ENCODE measurements at regions not wholly inside any gene's neighbourhood (a gene's known extent, or its start where the extent isn't known, plus 50 kb on each side); places are given as distances from the start of the nearest gene placed in this dataset.

DNA sequence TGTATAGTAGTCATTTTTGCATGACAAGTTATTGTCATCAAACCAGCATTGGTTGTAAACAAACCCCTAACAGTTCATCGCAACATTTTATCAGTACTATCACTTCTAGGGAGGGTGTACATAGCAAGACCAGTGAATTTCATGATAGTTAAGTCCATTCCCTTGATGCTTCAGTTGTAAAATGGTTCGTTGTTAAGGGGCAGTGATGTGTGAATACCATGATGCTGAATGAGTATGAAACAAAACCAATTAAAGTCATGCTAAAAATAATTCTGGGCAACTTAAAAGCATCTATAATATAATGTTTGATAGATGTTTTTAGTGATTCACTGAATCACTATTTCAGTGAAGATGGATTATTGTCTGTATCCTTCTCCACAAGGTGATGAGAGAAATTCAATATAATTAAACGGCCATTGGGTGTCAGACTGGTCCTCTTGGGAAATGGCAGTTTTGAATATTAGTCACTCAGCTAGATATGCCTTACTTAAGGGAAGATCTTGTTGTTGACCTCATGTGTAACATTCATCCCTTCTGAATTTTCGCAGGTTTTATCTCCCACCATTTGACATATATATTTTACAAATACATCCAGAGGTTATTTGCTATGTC lies 742.2 kb upstream of the TMPRSS15 start:
- TF ChIP-seq POLR2A (IDR thresholded peaks at IDR 0.05): no peak
- TF ChIP-seq, protein P1, sequence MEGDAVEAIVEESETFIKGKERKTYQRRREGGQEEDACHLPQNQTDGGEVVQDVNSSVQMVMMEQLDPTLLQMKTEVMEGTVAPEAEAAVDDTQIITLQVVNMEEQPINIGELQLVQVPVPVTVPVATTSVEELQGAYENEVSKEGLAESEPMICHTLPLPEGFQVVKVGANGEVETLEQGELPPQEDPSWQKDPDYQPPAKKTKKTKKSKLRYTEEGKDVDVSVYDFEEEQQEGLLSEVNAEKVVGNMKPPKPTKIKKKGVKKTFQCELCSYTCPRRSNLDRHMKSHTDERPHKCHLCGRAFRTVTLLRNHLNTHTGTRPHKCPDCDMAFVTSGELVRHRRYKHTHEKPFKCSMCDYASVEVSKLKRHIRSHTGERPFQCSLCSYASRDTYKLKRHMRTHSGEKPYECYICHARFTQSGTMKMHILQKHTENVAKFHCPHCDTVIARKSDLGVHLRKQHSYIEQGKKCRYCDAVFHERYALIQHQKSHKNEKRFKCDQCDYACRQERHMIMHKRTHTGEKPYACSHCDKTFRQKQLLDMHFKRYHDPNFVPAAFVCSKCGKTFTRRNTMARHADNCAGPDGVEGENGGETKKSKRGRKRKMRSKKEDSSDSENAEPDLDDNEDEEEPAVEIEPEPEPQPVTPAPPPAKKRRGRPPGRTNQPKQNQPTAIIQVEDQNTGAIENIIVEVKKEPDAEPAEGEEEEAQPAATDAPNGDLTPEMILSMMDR (IDR thresholded peaks at IDR 0.05): peak in 1 of 12 donors; percentile 13

Measured in heart left ventricle (tissue), 13 donors.